ENCODE measurements at regions not wholly inside any gene's neighbourhood (a gene's known extent, or its start where the extent isn't known, plus 50 kb on each side); places are given as distances from the start of the nearest gene placed in this dataset.

GRCh38 chr2:120855855-120856405 lies 120.3 kb downstream of the GLI2 start:
- no peaks in the 10 kb centered on the region for H3K36me3 ChIP-seq (ENCODE audit: control insufficient read depth in 2 of 2, extremely low read depth in 1 of 2, insufficient read depth in 2 of 2, low read length in 2 of 2)
- no peaks in the 10 kb centered on the region for H3K79me2 ChIP-seq (ENCODE audit: control insufficient read depth, insufficient read depth, low read length)
- H3K4me3 ChIP-seq (replicated peaks in 1 of 3; ENCODE audit: insufficient read depth in 1 of 3, low read depth in 1 of 3, low read length in 3 of 3): no peak overlapping the region
- H3K9ac ChIP-seq (replicated peaks; ENCODE audit: extremely low read depth, insufficient read depth, low read length): no peak overlapping the region
- TF ChIP-seq MYC (IDR thresholded peaks at IDR 0.05; ENCODE audit: low read depth, low read length) (no peak), POLR2A (IDR thresholded peaks at IDR 0.05; ENCODE audit: low read depth, low read length) (no peak), EZH2 (IDR thresholded peaks at IDR 0.05; ENCODE audit: borderline replicate concordance, low read depth, low read length, severe bottlenecking) (no peak), CTCF (IDR thresholded peaks at IDR 0.05; ENCODE audit: extremely low read depth in 1 of 2, insufficient read depth in 1 of 2, low read depth in 1 of 2, low read length in 2 of 2) (no peak), MAX (IDR thresholded peaks at IDR 0.05; ENCODE audit: insufficient read depth, insufficient read length) (no peak), FOS (IDR thresholded peaks at IDR 0.05; ENCODE audit: borderline replicate concordance, insufficient read depth, low read length) (no peak), POLR2AphosphoS5 (IDR thresholded peaks at IDR 0.05; ENCODE audit: insufficient read depth, low read depth, low read length) (no peak), JUN (IDR thresholded peaks at IDR 0.05; ENCODE audit: borderline replicate concordance, insufficient read depth, insufficient read length, low read depth) (no peak), GATA2 (IDR thresholded peaks at IDR 0.05; ENCODE audit: insufficient read depth, insufficient read length, low read depth, low read length) (no peak)
- BruUV-seq (replicated peaks): no TSS peak
- no peaks in the 10 kb centered on the region for H3K9me3 ChIP-seq (replicated peaks; ENCODE audit: control insufficient read depth, insufficient read depth, low read length)
- H3K9me1 ChIP-seq (replicated peaks; ENCODE audit: control insufficient read depth, extremely low read depth, insufficient read depth, low read length): no peaks in the 10 kb centered on the region
- FAIRE-seq (no peak), DNase-seq (ENCODE audit: low read depth, low spot score) (no peak)
- no peak overlapping the region for H3K4me2 ChIP-seq (ENCODE audit: insufficient read depth, low read length)
- no peak overlapping the region for H2AFZ ChIP-seq (ENCODE audit: low read depth, low read length)
- H3K27ac ChIP-seq (ENCODE audit: insufficient read depth, low read depth, low read length): no peak overlapping the region
- H3K27me3 ChIP-seq (ENCODE audit: control insufficient read depth in 2 of 2, insufficient read depth in 2 of 2, low read length in 2 of 2): no peaks in the 10 kb centered on the region
- dilution Hi-C loops (cut with MboI; ENCODE audit: extremely low pct_ligation_motif_present, low sequenced_read_pairs) (no loop called here), intact Hi-C loops (cut with micrococcal nuclease) (no loop called here)
- no peaks in the 10 kb centered on the region for H3K4me1 ChIP-seq (ENCODE audit: control insufficient read depth, extremely low read depth, insufficient read depth, low read length)
- no peaks in the 10 kb centered on the region for H4K20me1 ChIP-seq (replicated peaks; ENCODE audit: control insufficient read depth, extremely low read depth, insufficient read depth, low read length)
- POLR2A ChIA-PET: no interaction called here
- CTCF ChIA-PET: no interaction called here
